PC-3 (cell line): ENCODE measurements at regions not wholly inside any gene's neighbourhood (a gene's known extent, or its start where the extent isn't known, plus 50 kb on each side); places are given as distances from the start of the nearest gene placed in this dataset.

Experiments used
- CTCF ChIP-seq: fragments of 300-600 bp; sonication (generic); conservative IDR thresholded peaks from 2 replicates; pipeline ENCODE4 v1.5.1; 2017; ENCODE audit warnings: antibody characterized with exemption, low read depth, mild to moderate bottlenecking, low read length
- EZH2 ChIP-seq: fragments of 300-600 bp; sonication (generic); IDR thresholded peaks from one replicate; pipeline ENCODE4 v1.6.1; 2017; ENCODE audit warnings: antibody characterized with exemption, mild to moderate bottlenecking, low read length; ENCODE audit not compliant: unreplicated experiment
- EZH2phosphoT487 ChIP-seq: fragments of 300-600 bp; sonication (generic); IDR thresholded peaks from 2 replicates; pipeline ENCODE4 v1.6.1; 2018; ENCODE audit warnings: mild to moderate bottlenecking, antibody characterized with exemption, low read length, borderline replicate concordance

- TF ChIP-seq CTCF = no peak
- no peak for TF ChIP-seq EZH2
- no peak for TF ChIP-seq EZH2phosphoT487
These were observed 317.4 kb upstream of the RUNX1 start for GRCh38 chr21:35366394-35367080.
